ENCODE measurements at regions not wholly inside any gene's neighbourhood (a gene's known extent, or its start where the extent isn't known, plus 50 kb on each side); places are given as distances from the start of the nearest gene placed in this dataset.
"Not testable (repeated sequence)": the region's sequence is repeated elsewhere in the genome, so short reads cannot be mapped to it uniquely, and the experiment has no call there.

DNA sequence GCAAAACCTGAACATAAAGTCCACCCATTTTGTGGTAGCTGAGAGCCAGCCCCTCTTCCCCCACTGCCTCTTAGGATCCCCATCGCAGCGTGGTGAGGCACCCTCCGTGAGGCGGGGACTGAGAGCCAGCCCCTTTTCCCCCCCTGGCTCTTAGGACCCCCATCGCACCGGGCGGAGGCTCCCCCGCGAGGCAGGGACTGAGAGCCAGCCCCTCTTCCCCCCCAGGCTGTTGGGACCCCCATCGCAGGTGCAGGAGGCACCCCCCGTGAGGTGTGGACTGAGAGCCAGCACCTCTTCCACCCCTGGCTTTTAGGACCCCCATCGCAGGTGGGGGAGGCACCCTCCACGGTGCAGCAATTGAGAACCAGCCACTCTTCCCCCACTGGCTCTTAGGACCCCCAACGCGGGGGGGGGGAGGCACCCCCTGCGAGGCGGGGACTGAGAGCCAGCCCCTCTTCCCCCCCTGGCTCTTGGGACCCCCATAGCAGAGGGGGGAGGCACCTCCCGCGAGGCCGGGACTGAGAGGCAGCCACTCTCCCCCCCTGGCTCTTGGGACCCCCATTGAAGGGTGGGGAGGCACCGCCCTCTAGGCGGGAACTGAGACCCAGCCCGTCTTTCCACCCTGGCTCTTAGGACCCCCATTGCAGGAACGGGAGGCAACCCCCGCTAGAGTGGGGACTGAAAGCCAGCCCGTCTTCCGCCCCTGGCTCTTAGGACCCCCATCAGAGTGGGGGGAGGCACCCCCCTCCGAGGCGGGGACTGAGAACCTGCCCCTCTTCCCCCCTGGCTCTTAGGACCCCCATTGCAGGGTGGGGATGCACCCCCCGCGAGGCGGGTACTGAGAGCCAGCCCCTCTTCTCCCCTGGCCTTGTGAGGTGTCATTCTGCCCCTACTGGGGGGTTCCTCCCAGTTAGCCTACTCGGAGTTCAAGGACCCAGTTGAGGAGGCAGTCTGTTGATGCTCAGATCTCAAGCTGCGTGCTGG lies 366.4 kb upstream of the SPRY2 start:
- no peaks in the 10 kb centered on the region for H3K9me3 ChIP-seq
- H3K4me3 ChIP-seq = no peak overlapping the region
- DNase-seq = no peak
- no peaks in the 10 kb centered on the region for H3K36me3 ChIP-seq
- TF ChIP-seq, protein P1, sequence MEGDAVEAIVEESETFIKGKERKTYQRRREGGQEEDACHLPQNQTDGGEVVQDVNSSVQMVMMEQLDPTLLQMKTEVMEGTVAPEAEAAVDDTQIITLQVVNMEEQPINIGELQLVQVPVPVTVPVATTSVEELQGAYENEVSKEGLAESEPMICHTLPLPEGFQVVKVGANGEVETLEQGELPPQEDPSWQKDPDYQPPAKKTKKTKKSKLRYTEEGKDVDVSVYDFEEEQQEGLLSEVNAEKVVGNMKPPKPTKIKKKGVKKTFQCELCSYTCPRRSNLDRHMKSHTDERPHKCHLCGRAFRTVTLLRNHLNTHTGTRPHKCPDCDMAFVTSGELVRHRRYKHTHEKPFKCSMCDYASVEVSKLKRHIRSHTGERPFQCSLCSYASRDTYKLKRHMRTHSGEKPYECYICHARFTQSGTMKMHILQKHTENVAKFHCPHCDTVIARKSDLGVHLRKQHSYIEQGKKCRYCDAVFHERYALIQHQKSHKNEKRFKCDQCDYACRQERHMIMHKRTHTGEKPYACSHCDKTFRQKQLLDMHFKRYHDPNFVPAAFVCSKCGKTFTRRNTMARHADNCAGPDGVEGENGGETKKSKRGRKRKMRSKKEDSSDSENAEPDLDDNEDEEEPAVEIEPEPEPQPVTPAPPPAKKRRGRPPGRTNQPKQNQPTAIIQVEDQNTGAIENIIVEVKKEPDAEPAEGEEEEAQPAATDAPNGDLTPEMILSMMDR (IDR thresholded peaks at IDR 0.05) = no peak
- no peak for TF ChIP-seq POLR2A (IDR thresholded peaks at IDR 0.05)
- no peaks in the 10 kb centered on the region for H3K4me1 ChIP-seq
- intact Hi-C loops (cut with DNase I; ENCODE audit: low total_unique reads) = no loop called here
- no peak overlapping the region for H3K27ac ChIP-seq
- no peaks in the 10 kb centered on the region for H3K27me3 ChIP-seq

GRCh38 chr13:80706164-80706471 lies 365.2 kb upstream of the SPRY2 start:
- no peak for DNase-seq

GRCh38 chr13:80705371-80706163 lies 364.6 kb upstream of the SPRY2 start:
- no peak for TF ChIP-seq POLR2A (IDR thresholded peaks at IDR 0.05)
- TF ChIP-seq, protein P1 (IDR thresholded peaks at IDR 0.05) = no peak
- intact Hi-C loops (cut with DNase I; ENCODE audit: low total_unique reads) = no loop called here
- DNase-seq = no peak

More at GRCh38 chr13:80706164-80706471, 365.2 kb upstream of the SPRY2 start:
- Histone ChIP-seq H3K4me3 (no peak overlapping the region), H3K36me3 (no peaks in the 10 kb centered on the region), H3K27ac (no peak overlapping the region), H3K9me3 (no peaks in the 10 kb centered on the region), H3K27me3 (no peaks in the 10 kb centered on the region), H3K4me1 (no peaks in the 10 kb centered on the region)
- intact Hi-C loops (cut with DNase I; ENCODE audit: low total_unique reads) = no loop called here
- no peak for TF ChIP-seq POLR2A (IDR thresholded peaks at IDR 0.05)
- TF ChIP-seq, protein P1 (IDR thresholded peaks at IDR 0.05) = no peak

GRCh38 chr13:80704369-80704768 lies 363.4 kb upstream of the SPRY2 start:
- no peaks in the 10 kb centered on the region for H3K27me3 ChIP-seq
- no peak for TF ChIP-seq POLR2A (IDR thresholded peaks at IDR 0.05)
- TF ChIP-seq, protein P1 (IDR thresholded peaks at IDR 0.05) = no peak
- H3K36me3 ChIP-seq = no peaks in the 10 kb centered on the region
- intact Hi-C loops (cut with DNase I; ENCODE audit: low total_unique reads) = no loop called here
- H3K27ac ChIP-seq = no peak overlapping the region
- no peak for DNase-seq
- no peak overlapping the region for H3K4me3 ChIP-seq
- no peaks in the 10 kb centered on the region for H3K4me1 ChIP-seq
- H3K9me3 ChIP-seq = no peaks in the 10 kb centered on the region

More at GRCh38 chr13:80705371-80706163, 364.6 kb upstream of the SPRY2 start:
- H3K4me1 ChIP-seq = no peaks in the 10 kb centered on the region
- H3K27ac ChIP-seq = no peak overlapping the region
- no peaks in the 10 kb centered on the region for H3K9me3 ChIP-seq
- H3K4me3 ChIP-seq = no peak overlapping the region
- no peaks in the 10 kb centered on the region for H3K36me3 ChIP-seq
- H3K27me3 ChIP-seq = no peaks in the 10 kb centered on the region

DNA sequence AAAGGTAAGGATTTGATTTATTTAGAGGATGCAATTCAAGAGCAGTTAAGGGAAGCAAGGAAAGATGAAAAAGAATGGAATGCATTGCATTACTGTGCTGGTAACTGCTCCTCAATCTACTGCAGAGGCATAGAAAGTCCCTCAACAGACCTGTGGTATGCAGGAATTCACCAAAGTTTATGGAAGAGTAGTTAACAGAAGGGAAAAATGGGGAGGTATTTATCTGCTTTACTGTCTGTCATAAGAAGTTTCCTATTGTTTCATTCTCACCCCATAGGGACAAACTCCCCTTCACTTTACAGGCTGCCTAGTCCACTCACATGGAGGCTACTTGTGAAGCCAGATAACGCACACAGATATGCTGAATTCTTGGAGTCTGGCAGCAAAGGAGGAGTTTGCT lies 354.9 kb upstream of the SPRY2 start:
- DNase-seq = no peak
- Histone ChIP-seq H3K4me3 (no peak overlapping the region), H3K4me1 (no peaks in the 10 kb centered on the region), H3K27ac (no peak overlapping the region), H3K36me3 (no peaks in the 10 kb centered on the region), H3K27me3 (no peaks in the 10 kb centered on the region), H3K9me3 (no peaks in the 10 kb centered on the region)
- intact Hi-C loops (cut with DNase I; ENCODE audit: low total_unique reads) = no loop called here
- TF ChIP-seq, protein P1 (IDR thresholded peaks at IDR 0.05) = no peak
- TF ChIP-seq POLR2A (IDR thresholded peaks at IDR 0.05) = no peak

- H3K27me3 ChIP-seq; H3K27ac ChIP-seq; intact Hi-C loops (cut with DNase I; ENCODE audit: low total_unique reads); H3K9me3 ChIP-seq; DNase-seq; H3K4me1 ChIP-seq; H3K36me3 ChIP-seq; H3K4me3 ChIP-seq: not testable (repeated sequence)
These were observed 350.9 kb upstream of the SPRY2 start for GRCh38 chr13:80691814-80692213.
